ENCODE measurements at regions not wholly inside any gene's neighbourhood (a gene's known extent, or its start where the extent isn't known, plus 50 kb on each side); places are given as distances from the start of the nearest gene placed in this dataset.

DNA sequence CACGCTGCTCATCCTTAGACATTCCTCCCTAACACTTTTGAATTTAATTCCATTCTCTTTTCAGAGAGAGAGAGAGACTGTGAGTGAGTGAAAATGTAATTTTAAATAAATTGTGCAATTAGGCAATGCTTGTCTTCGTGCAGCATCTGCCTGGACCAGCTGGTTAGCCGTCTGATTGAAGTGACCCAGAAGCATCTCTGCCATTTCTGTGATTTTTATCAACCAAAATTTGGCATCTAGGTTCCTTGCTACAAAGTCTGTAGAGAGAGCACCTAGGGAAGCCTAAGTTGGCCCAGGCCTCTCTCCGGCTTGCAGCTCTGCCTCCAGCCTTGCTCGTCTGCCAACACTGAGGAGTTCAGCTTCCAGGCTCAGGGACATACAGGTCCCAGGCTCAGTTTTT, 138.6 kb upstream of the GPR12 start:
- Histone ChIP-seq H3K4me3 (no peak overlapping the region), H3K27me3 (peaks cover 11% of the 10 kb centered on the region), H3K36me3 (no peaks in the 10 kb centered on the region), H3K4me1 (no peaks in the 10 kb centered on the region), H3K27ac (no peak overlapping the region), H3K9me3 (no peaks in the 10 kb centered on the region)
- no peak for DNase-seq
- intact Hi-C loops (cut with DNase I; ENCODE audit: low total_unique reads) (no loop called here), in situ Hi-C loops (cut with MboI; ENCODE audit: low pct_ligation_motif_present in 1 of 4, low pct_unique_long_range_greater_than_20kb in 1 of 4, low sequenced_read_pairs in 3 of 4) (no loop called here)
- WGBS, 2 donors (ENCODE audit: low coverage in 1 of 2): 65 to 80% methylated on average over 2 to 5 of the region's 5 CpGs
- TF ChIP-seq POLR2AphosphoS5 (IDR thresholded peaks at IDR 0.05): no peak
- TF ChIP-seq POLR2A (IDR thresholded peaks at IDR 0.05): no peak
- TF ChIP-seq, protein P1, sequence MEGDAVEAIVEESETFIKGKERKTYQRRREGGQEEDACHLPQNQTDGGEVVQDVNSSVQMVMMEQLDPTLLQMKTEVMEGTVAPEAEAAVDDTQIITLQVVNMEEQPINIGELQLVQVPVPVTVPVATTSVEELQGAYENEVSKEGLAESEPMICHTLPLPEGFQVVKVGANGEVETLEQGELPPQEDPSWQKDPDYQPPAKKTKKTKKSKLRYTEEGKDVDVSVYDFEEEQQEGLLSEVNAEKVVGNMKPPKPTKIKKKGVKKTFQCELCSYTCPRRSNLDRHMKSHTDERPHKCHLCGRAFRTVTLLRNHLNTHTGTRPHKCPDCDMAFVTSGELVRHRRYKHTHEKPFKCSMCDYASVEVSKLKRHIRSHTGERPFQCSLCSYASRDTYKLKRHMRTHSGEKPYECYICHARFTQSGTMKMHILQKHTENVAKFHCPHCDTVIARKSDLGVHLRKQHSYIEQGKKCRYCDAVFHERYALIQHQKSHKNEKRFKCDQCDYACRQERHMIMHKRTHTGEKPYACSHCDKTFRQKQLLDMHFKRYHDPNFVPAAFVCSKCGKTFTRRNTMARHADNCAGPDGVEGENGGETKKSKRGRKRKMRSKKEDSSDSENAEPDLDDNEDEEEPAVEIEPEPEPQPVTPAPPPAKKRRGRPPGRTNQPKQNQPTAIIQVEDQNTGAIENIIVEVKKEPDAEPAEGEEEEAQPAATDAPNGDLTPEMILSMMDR (IDR thresholded peaks at IDR 0.05): no peak
- TF ChIP-seq EP300 (IDR thresholded peaks at IDR 0.05; ENCODE audit: low read depth): no peak

DNA sequence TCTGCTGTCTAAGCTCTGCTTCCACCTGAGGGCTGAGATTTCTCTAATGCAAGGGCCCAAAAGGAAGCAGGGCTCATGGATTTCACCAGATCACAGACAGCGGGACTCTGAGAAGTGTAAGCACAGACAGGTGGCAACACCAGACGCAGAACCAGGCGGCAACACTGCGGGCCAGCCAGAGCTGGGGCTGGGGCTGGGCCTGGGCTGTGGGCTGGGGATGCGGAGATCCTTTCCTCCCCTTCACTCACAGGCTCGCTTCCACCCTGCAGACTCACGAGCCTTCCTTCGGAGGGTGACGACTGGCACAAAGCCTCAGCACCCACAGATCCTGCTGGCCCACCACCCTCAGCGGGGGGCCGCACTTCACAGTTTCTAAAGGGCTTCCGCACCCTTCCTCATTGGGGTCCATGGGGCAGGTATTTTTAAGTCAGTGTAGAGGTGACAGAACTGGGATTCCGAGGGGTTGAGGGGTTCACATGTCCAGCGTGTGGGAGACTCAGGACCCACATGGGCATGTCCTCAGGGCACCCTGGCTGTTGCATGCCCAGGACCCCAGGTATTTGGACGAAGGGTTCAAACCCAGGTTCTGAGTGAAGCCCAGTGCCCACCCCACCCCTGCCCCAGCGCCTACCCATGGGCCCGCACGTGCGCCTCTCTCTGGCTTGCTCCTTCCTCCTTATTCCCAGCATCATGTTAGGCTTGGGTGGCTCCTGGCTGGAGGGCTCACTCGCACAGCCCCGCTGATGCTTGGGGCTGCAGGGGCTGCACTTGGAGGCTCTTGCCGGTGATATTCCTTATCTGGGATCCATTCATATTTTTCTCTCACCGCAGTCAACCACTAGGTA, 137.3 kb upstream of the GPR12 start:
- 87 to 90% methylated on average over 6 to 23 of the region's 23 CpGs for WGBS, 2 donors (ENCODE audit: low coverage in 1 of 2)
- no peak for TF ChIP-seq EP300 (IDR thresholded peaks at IDR 0.05; ENCODE audit: low read depth)
- TF ChIP-seq POLR2A (IDR thresholded peaks at IDR 0.05): no peak
- TF ChIP-seq, protein P1 (IDR thresholded peaks at IDR 0.05): no peak
- TF ChIP-seq POLR2AphosphoS5 (IDR thresholded peaks at IDR 0.05): no peak
- Histone ChIP-seq H3K27me3 (peaks cover 11% of the 10 kb centered on the region), H3K4me1 (no peaks in the 10 kb centered on the region), H3K4me3 (no peak overlapping the region), H3K9me3 (no peaks in the 10 kb centered on the region), H3K27ac (no peak overlapping the region), H3K36me3 (no peaks in the 10 kb centered on the region)
- intact Hi-C loops (cut with DNase I; ENCODE audit: low total_unique reads): no loop called here
- in situ Hi-C loops (cut with MboI; ENCODE audit: low pct_ligation_motif_present in 1 of 4, low pct_unique_long_range_greater_than_20kb in 1 of 4, low sequenced_read_pairs in 3 of 4): no loop called here
- no peak for DNase-seq

GRCh38 chr13:26896986-26897668, 136.5 kb upstream of the GPR12 start:
- Histone ChIP-seq H3K27ac (no peak overlapping the region), H3K9me3 (no peaks in the 10 kb centered on the region), H3K27me3 (peaks cover 11% of the 10 kb centered on the region), H3K36me3 (no peaks in the 10 kb centered on the region), H3K4me1 (no peaks in the 10 kb centered on the region), H3K4me3 (no peak overlapping the region)
- in situ Hi-C loops (cut with MboI; ENCODE audit: low pct_ligation_motif_present in 1 of 4, low pct_unique_long_range_greater_than_20kb in 1 of 4, low sequenced_read_pairs in 3 of 4) (no loop called here), intact Hi-C loops (cut with DNase I; ENCODE audit: low total_unique reads) (no loop called here)
- TF ChIP-seq EP300 (IDR thresholded peaks at IDR 0.05; ENCODE audit: low read depth) (no peak), POLR2AphosphoS5 (IDR thresholded peaks at IDR 0.05) (no peak), POLR2A (IDR thresholded peaks at IDR 0.05) (no peak)
- TF ChIP-seq, protein P1 (IDR thresholded peaks at IDR 0.05): no peak
- WGBS, 2 donors (ENCODE audit: low coverage in 1 of 2): 50 to 52% methylated on average over 1 to 4 of the region's 4 CpGs
- DNase-seq: no peak

DNA sequence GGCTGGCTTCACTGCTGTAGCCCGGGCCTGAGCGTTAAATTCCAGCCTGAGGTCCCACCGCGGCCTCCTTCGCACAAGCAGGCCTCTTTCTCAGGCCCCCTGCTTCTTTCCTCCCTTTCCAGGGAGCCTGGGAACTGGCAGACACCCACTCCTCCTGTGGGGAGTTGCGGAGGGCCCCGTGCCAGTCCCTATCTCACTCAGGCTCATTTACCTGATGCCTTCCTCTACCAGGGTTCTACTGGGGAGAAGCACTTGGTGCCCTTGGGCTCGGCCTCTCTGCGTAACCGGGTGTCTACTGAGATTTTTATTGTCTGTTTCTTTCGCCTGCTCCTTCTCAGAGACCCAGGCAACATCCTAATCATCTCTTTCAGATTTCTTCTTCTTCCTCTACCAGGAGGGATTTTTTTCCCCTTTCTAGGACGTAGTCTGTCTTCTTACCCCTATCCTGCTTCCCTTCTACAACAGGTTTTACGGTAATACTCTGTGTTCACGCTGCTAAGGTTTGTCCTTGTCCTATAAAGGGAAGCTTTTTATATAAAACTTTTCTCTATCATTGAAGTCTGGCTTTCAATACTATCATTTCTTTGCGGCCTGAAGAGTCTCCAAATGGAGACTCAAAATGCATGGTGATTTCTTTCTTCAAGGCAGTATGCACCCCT, 135.4 kb upstream of the GPR12 start:
- no peaks in the 10 kb centered on the region for H3K9me3 ChIP-seq
- TF ChIP-seq EP300 (IDR thresholded peaks at IDR 0.05; ENCODE audit: low read depth): no peak
- no peak for TF ChIP-seq POLR2AphosphoS5 (IDR thresholded peaks at IDR 0.05)
- no peak for TF ChIP-seq POLR2A (IDR thresholded peaks at IDR 0.05)
- TF ChIP-seq, protein P1 (IDR thresholded peaks at IDR 0.05): no peak
- H3K27ac ChIP-seq: no peak overlapping the region
- no peak overlapping the region for H3K4me3 ChIP-seq
- no peak for DNase-seq
- in situ Hi-C loops (cut with MboI; ENCODE audit: low pct_ligation_motif_present in 1 of 4, low pct_unique_long_range_greater_than_20kb in 1 of 4, low sequenced_read_pairs in 3 of 4): no loop called here
- 58 to 70% methylated on average over 8 to 15 of the region's 15 CpGs for WGBS, 2 donors (ENCODE audit: low coverage in 1 of 2)
- no peaks in the 10 kb centered on the region for H3K36me3 ChIP-seq
- intact Hi-C loops (cut with DNase I; ENCODE audit: low total_unique reads): no loop called here
- H3K27me3 ChIP-seq: peaks cover 11% of the 10 kb centered on the region
- H3K4me1 ChIP-seq: no peaks in the 10 kb centered on the region

All from transverse colon (tissue), 4 donors.